IPS-NIHi11 (cell line): ENCODE measurements at regions not wholly inside any gene's neighbourhood (a gene's known extent, or its start where the extent isn't known, plus 50 kb on each side); places are given as distances from the start of the nearest gene placed in this dataset.
"Not testable (repeated sequence)": the region's sequence is repeated elsewhere in the genome, so short reads cannot be mapped to it uniquely, and the experiment has no call there.

Experiments
- DNase-seq: peaks from one replicate; pipeline ENCODE4 v3.0.0; 2012; ENCODE audit warnings: mixed read lengths, low spot score

GRCh38 chr5:3484836-3485235, 110.8 kb upstream of the IRX1 start:
- no peak for DNase-seq

GRCh38 chr5:3481175-3481574, 114.5 kb upstream of the IRX1 start:
- no peak for DNase-seq

GRCh38 chr5:3475674-3476073, 120.0 kb upstream of the IRX1 start:
- no peak for DNase-seq

- no peak for DNase-seq
Observed at GRCh38 chr5:3466392-3466791, 129.2 kb upstream of the IRX1 start.

- no peak for DNase-seq
Observed at GRCh38 chr5:3460416-3460815, 135.2 kb upstream of the IRX1 start.

GRCh38 chr5:3456121-3456681, 139.4 kb upstream of the IRX1 start:
- DNase-seq = no peak

- not testable (repeated sequence) for DNase-seq
Observed at GRCh38 chr5:3454028-3454427, 141.6 kb upstream of the IRX1 start.

GRCh38 chr5:3452622-3453021, 143.0 kb upstream of the IRX1 start:
- DNase-seq = no peak

- DNase-seq = no peak
Observed at GRCh38 chr5:3451961-3452360, 143.7 kb upstream of the IRX1 start.

- DNase-seq = no peak
Observed at GRCh38 chr5:3449481-3449880, 146.2 kb upstream of the IRX1 start.

GRCh38 chr5:3446410-3446809, 149.2 kb upstream of the IRX1 start:
- no peak for DNase-seq

- not testable (repeated sequence) for DNase-seq
Observed at GRCh38 chr5:3445517-3445916, 150.1 kb upstream of the IRX1 start.

- no peak for DNase-seq
Observed at GRCh38 chr5:3432135-3432534, 163.5 kb upstream of the IRX1 start.

GRCh38 chr5:3430691-3431090, 164.9 kb upstream of the IRX1 start:
- no peak for DNase-seq

GRCh38 chr5:3429962-3430361, 165.7 kb upstream of the IRX1 start:
- DNase-seq = no peak

- no peak for DNase-seq
Observed at GRCh38 chr5:3428334-3428733, 167.3 kb upstream of the IRX1 start.

- DNase-seq = no peak
Observed at GRCh38 chr5:3424946-3425345, 170.7 kb upstream of the IRX1 start.

- DNase-seq = peak; percentile 62
Observed at GRCh38 chr5:3417376-3417943, 178.2 kb upstream of the IRX1 start.

GRCh38 chr5:3414371-3414770, 181.3 kb upstream of the IRX1 start:
- no peak for DNase-seq

GRCh38 chr5:3412146-3412545, 183.5 kb upstream of the IRX1 start:
- no peak for DNase-seq

GRCh38 chr5:3411363-3411762, 184.3 kb upstream of the IRX1 start:
- no peak for DNase-seq

- DNase-seq = no peak
Observed at GRCh38 chr5:3401635-3402034, 194.0 kb upstream of the IRX1 start.

- no peak for DNase-seq
Observed at GRCh38 chr5:3400659-3401058, 195.0 kb upstream of the IRX1 start.

GRCh38 chr5:3394891-3395599, 200.6 kb upstream of the IRX1 start:
- DNase-seq = peak; percentile 21
